ENCODE measurements at regions not wholly inside any gene's neighbourhood (a gene's known extent, or its start where the extent isn't known, plus 50 kb on each side); places are given as distances from the start of the nearest gene placed in this dataset.

GRCh38 chr1:163781146-163781545, 459.4 kb downstream of the NUF2 start:
- no peaks in the 10 kb centered on the region for H3K9me2 ChIP-seq
- no peak overlapping the region for H2AFZ ChIP-seq (ENCODE audit: low read depth)
- H4K20me1 ChIP-seq (ENCODE audit: insufficient read depth) = no peaks in the 10 kb centered on the region
- POLR2A ChIA-PET = no interaction called here
- no peaks in the 10 kb centered on the region for H3K4me1 ChIP-seq (ENCODE audit: control insufficient read depth in 1 of 2, insufficient read depth in 2 of 2, low read depth in 1 of 2, low read length in 1 of 2)
- no peak overlapping the region for H3K27ac ChIP-seq (ENCODE audit: low read depth in 2 of 2, low read length in 1 of 2)
- CTCF ChIA-PET = interaction anchor here (1.1 to 1.2 kb wide), 2 partner anchors 8 to 23 kb away, joined by 3 read pairs; no protein-coding TSS in a partner anchor
- H3K36me3 ChIP-seq (replicated peaks in 1 of 2; ENCODE audit: control insufficient read depth in 1 of 2, insufficient read depth in 2 of 2, low read length in 1 of 2) = no peaks in the 10 kb centered on the region
- peaks cover 15% of the 10 kb centered on the region for H3K9me3 ChIP-seq
- no peak overlapping the region for H3K4me2 ChIP-seq
- H3K79me2 ChIP-seq (ENCODE audit: insufficient read depth) = no peaks in the 10 kb centered on the region
- H3K4me3 ChIP-seq (ENCODE audit: low read depth in 2 of 2, low read length in 1 of 2) = no peak overlapping the region
- H3K27me3 ChIP-seq (ENCODE audit: insufficient read depth) = no peaks in the 10 kb centered on the region
- no peak for DNase-seq
- H3K9ac ChIP-seq = no peak overlapping the region
- no peaks in the 10 kb centered on the region for H3F3A ChIP-seq (replicated peaks; ENCODE audit: insufficient read depth)
- TF ChIP-seq USF1 (IDR thresholded peaks at IDR 0.05; ENCODE audit: borderline replicate concordance, low read depth) (no peak), USF2 (IDR thresholded peaks at IDR 0.05; ENCODE audit: borderline replicate concordance, low read depth, low read length) (no peak), REST (IDR thresholded peaks at IDR 0.05; ENCODE audit: low read depth, low read length) (no peak), CHD2 (IDR thresholded peaks at IDR 0.05; ENCODE audit: low read length, partially characterized antibody) (no peak), TCF12 (IDR thresholded peaks at IDR 0.05) (no peak), ZBTB33 (IDR thresholded peaks at IDR 0.05; ENCODE audit: borderline replicate concordance, low read depth) (no peak), SMC3 (IDR thresholded peaks at IDR 0.05; ENCODE audit: low read depth, low read length) (no peak), GATA2 (CRISPR knock-in tag; IDR thresholded peaks at IDR 0.05) (no peak), GABPA (IDR thresholded peaks at IDR 0.05; ENCODE audit: low read depth) (no peak), NFIC (IDR thresholded peaks at IDR 0.05; ENCODE audit: borderline replicate concordance) (no peak)

Measured in SK-N-SH (cell line).